DMS53 treated with DMSO at 0.1 percent for 48 hours (cell line): ENCODE measurements at regions not wholly inside any gene's neighbourhood (a gene's known extent, or its start where the extent isn't known, plus 50 kb on each side); places are given as distances from the start of the nearest gene placed in this dataset.

ENCODE experiments used
- DNase-seq: peaks from one replicate; lab custom pipeline; 2025; ENCODE audit not compliant: unreplicated experiment; lab: John Stamatoyannopoulos, UW

DNA sequence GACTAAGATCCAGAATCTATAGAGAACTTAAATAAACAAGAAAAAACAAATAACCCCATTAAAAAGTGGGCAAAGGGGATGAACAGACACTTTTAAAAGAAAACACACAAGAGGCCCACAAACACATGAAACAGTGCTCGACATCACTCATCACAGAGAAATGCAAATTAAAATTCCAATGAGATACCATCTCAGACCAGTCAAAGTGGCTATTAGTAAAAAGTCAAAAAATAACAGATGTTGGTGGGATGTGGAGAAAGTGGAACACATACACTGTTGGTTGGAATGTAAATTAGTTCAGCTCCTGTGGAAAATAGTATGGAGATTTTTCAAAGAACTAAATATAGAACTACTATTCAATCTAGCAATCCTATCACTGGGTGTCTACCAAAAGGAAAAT, 143.1 kb downstream of the IFI44 start:
- DNase-seq, result no peak

DNA sequence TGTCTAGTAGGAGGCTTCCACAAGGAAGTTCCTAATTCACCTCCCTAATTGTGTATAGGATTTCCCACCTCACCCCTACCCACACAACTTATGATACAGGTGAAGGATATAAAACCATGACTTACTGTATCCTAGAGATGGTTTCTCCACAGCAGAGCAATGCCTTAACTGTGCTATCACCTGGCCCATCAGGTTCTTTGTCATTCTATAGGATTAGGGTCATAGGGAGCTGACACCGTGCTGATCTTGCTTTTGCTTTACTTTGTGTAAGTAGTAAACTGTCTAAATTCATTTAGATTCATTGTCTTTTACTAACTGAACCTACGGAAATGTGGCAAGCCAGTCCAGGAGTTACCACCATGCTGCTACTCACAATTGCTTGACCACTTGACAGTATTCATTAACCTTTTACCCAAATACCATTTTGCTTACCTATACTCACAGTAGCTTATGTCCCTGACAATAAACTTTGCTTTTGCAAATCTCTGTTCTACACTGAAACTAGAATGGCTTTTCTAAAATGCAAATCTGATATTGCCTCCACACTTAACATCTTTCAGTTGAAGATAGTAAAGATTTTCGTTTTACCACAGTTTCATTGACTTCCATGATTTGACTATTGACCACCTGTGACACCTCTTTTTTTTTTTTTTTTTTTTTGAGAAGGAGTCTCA, 147.6 kb downstream of the IFI44 start:
- DNase-seq, result no peak

DNA sequence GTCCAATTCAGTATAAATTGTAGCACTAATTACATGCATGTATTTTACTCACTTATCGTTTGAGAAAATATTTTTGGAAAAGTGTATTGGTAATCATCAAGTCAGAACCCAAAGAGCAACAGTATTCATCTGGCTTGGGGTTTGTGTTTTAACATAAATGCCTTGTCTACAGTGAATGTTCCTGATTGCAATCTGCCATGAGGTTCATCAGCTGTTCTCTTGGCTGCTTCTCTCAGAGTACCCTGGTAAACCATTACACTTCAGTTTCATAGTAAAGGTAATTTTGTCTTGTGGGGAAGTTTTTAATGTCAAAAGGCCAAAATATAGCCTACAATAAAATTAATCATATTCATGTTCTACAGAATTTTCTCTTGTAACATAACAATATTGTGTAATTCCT, 150.3 kb downstream of the IFI44 start:
- no peak for DNase-seq

DNA sequence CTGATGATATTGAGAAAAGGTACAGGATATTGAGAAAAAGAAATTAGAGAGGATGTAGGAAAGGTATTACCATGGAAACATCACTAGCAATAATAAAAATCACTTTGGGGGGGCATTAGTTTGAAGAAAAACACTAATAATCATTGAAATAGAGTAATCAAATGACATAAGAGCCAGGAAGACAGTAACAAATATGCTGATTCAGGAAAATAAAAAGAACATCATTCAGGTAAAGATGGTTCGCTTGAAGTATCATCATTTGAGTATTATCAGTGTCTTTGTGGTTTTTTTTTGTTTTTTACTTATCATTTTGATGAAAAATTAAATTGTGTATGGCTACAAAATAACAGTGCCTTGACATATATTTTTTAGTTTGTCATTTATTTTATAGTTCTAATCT, 164.5 kb downstream of the IFI44 start:
- no peak for DNase-seq

DNA sequence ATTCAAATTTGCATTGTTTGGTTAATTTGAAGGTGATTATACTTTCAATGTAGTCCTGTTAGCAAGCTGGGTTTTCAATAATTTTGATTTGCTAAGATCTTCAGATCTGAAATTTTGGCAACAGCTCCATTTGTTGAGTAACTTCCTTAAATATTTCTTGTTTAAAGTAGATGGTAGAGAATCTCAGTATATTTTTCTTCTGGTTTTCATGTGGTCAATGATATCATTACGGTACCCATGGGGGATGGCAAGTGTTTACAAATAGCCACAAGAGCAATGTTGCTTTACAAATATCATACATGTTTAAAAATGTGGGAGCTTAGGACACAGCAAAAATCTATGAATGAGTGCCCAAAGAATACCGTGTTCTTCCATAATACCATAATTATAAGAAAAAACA, 175.9 kb downstream of the IFI44 start:
- DNase-seq, result no peak

GRCh38 chr1:78829644-78830043, 176.9 kb downstream of the ADGRL4 start:
- DNase-seq, result no peak

GRCh38 chr1:78830321-78830720, 176.2 kb downstream of the ADGRL4 start:
- DNase-seq, result no peak

- DNase-seq, result no peak
Observed at GRCh38 chr1:78831731-78832360, 174.7 kb downstream of the ADGRL4 start.

GRCh38 chr1:78833491-78833890, 173.0 kb downstream of the ADGRL4 start:
- peak; percentile 94 for DNase-seq

- no peak for DNase-seq
Observed at GRCh38 chr1:78834201-78834741, 172.3 kb downstream of the ADGRL4 start.

GRCh38 chr1:78836726-78837125, 169.8 kb downstream of the ADGRL4 start:
- peak; percentile 21 for DNase-seq

GRCh38 chr1:78839704-78840277, 166.7 kb downstream of the ADGRL4 start:
- peak; percentile 55 for DNase-seq
